GM12892 (cell line): ENCODE measurements at regions not wholly inside any gene's neighbourhood (a gene's known extent, or its start where the extent isn't known, plus 50 kb on each side); places are given as distances from the start of the nearest gene placed in this dataset.

Experiments used
- DNase-seq: peaks from one replicate; pipeline ENCODE4 v3.0.0; 2011; ENCODE audit not compliant: insufficient read length
- FAIRE-seq: peaks from 2 replicates; lab custom pipeline; 2011; peaks lifted over from hg19 to GRCh38; lab: Jason Lieb, UNC
- POLR2A ChIP-seq: IDR thresholded peaks from 2 replicates; pipeline ENCODE4 v1.6.1; 2011; ENCODE audit warnings: low read depth, low read length, control low read depth
- POLR2AphosphoS5 ChIP-seq: IDR thresholded peaks from 2 replicates; pipeline ENCODE4 v1.6.1; 2011; ENCODE audit warnings: low read depth, low read length, control low read depth
- TAF1 ChIP-seq: IDR thresholded peaks from 2 replicates; pipeline ENCODE4 v1.6.1; 2011; ENCODE audit warnings: low read depth, mild to moderate bottlenecking, control low read depth, low read length, borderline replicate concordance

- DNase-seq (no peak), FAIRE-seq (no peak)
- TF ChIP-seq POLR2AphosphoS5 = no peak
- TF ChIP-seq TAF1 = no peak
- no peak for TF ChIP-seq POLR2A
Observed at GRCh38 chrX:13933851-13934250, 95.8 kb downstream of the GEMIN8 start.

- TF ChIP-seq TAF1 (no peak), POLR2A (no peak), POLR2AphosphoS5 (no peak)
- DNase-seq (no peak), FAIRE-seq (no peak)
Observed at GRCh38 chrX:13933352-13933751, 96.3 kb downstream of the GEMIN8 start.

DNA sequence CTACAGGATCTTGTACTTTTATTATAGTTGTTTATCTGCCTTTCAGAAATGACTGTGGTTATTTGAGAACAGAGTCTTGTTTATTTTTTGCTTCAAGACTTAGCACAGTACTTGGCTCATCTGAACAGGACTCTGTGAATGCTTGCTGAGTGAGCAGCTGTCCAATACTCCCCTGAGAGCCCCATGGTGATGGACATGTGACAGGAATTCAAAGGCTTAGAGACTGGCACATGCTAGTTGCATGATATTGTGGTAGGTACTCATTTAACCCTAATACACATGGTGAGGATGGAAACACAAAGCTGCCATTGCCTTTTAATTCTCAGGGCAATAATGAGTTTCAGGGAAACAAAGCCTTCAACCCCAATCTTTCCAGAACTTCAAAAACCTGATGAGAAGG lies 97.3 kb downstream of the GEMIN8 start:
- FAIRE-seq (no peak), DNase-seq (no peak)
- TF ChIP-seq POLR2A = no peak
- no peak for TF ChIP-seq POLR2AphosphoS5
- no peak for TF ChIP-seq TAF1

- FAIRE-seq = no peak
- TF ChIP-seq POLR2A = no peak
- TF ChIP-seq TAF1 = no peak
- TF ChIP-seq POLR2AphosphoS5 = no peak
- DNase-seq = no peak
Observed at GRCh38 chrX:13927175-13927574, 102.5 kb downstream of the GEMIN8 start.

DNA sequence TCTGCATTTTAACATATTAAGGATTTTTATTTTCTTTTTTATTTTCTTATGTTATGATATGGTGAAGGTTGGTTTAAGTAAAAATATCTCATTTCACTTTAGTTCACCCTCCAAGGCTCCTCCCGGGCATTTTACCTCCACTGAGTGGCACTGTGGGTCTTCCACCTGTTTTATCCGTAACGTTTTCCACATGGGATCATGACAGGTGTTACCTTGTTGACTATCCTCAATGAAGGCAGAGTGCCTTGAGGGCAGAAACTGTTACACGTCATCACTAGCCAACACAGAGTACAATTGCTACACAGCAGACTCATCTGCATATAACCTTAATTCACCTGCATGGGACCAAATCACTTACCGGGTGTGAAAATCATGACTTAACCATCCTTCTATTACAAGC lies 105.8 kb downstream of the GEMIN8 start:
- FAIRE-seq = no peak
- DNase-seq = no peak
- TF ChIP-seq TAF1 (no peak), POLR2AphosphoS5 (no peak), POLR2A (no peak)

GRCh38 chrX:13923289-13923688 lies 106.4 kb upstream of the GPM6B start:
- FAIRE-seq (no peak), DNase-seq (no peak)
- TF ChIP-seq POLR2A = no peak
- TF ChIP-seq TAF1 = no peak
- no peak for TF ChIP-seq POLR2AphosphoS5

GRCh38 chrX:13917507-13917906 lies 100.6 kb upstream of the GPM6B start:
- TF ChIP-seq POLR2A (no peak), TAF1 (no peak), POLR2AphosphoS5 (no peak)
- FAIRE-seq (no peak), DNase-seq (no peak)

GRCh38 chrX:13911586-13911985 lies 94.7 kb upstream of the GPM6B start:
- DNase-seq (no peak), FAIRE-seq (no peak)
- no peak for TF ChIP-seq TAF1
- TF ChIP-seq POLR2A = no peak
- TF ChIP-seq POLR2AphosphoS5 = no peak

DNA sequence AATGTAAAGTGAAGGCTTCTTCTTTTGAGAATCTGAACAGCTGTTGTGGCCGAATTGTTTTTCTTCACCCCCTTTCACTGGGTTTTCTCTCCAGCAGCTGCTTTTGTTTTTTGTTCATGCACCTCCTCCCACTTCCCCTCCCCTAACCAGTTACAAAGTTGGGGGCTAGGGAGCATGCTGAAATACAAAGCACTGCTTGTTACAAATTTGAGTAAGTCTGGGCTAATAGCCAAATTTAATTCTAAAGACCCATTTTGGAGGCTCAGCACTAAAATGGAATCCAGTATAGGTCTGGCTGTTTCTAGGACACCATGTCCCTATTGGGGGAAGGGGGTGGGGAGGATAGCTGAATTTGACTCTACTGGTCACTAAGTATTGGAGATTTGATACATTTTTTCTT lies 89.2 kb upstream of the GPM6B start:
- no peak for TF ChIP-seq POLR2A
- no peak for TF ChIP-seq TAF1
- TF ChIP-seq POLR2AphosphoS5 = no peak
- FAIRE-seq (no peak), DNase-seq (no peak)

DNA sequence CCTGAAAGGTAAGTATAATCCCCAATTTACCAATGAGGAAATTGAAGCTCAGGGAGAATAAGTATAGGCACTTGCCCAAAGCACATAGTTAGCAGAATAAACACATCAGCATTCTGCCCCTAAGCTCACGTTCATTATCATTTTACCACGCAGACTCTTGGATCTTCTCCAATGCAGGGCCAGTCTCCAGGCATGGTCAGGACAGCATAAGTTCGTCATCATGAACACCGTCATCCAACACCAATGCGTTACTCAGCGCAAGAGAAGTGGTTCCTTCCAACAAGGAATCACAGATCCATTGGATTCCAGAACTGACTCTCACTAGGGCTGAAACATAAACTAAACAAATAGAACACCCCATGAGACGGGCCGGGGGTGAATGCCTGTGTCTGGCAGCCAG lies 86.5 kb upstream of the GPM6B start:
- TF ChIP-seq POLR2A (no peak), TAF1 (no peak), POLR2AphosphoS5 (no peak)
- DNase-seq = no peak
- FAIRE-seq = no peak

DNA sequence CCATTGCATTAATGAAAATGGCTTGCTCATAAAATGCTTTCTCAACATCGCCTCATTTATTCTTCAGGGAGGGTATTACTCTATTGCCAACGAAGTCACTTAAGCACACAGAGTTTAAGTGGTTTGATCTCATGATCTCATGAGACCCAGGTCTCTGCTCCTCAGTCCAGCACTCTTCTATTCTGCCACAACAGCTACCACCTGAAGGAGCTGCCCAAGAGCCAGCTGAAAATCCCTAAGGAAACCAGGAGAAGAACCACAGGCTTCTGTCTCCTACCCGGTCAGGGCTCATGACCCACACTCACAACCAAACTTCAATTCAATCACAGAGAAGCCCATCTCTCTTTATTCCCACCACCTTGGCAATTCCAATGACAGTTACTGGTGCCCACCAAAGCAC lies 85.5 kb upstream of the GPM6B start:
- FAIRE-seq (no peak), DNase-seq (no peak)
- TF ChIP-seq POLR2AphosphoS5 (no peak), TAF1 (no peak), POLR2A (no peak)

- no peak for FAIRE-seq
- no peak for DNase-seq
- no peak for TF ChIP-seq POLR2A
Observed at GRCh38 chrX:13901354-13901753, 84.5 kb upstream of the GPM6B start.

GRCh38 chrX:13900351-13900750 lies 83.5 kb upstream of the GPM6B start:
- DNase-seq (no peak), FAIRE-seq (no peak)
- TF ChIP-seq POLR2AphosphoS5 (no peak), POLR2A (no peak), TAF1 (no peak)
